Stimulated activated CD4-positive, alpha-beta T cell treated with anti-CD3 and anti-CD28 coated beads, Interleukin-4, amount 100 ng/mL, for 4 hours (primary cell): ENCODE measurements at regions not wholly inside any gene's neighbourhood (a gene's known extent, or its start where the extent isn't known, plus 50 kb on each side); places are given as distances from the start of the nearest gene placed in this dataset.
"Not testable (repeated sequence)": the region's sequence is repeated elsewhere in the genome, so short reads cannot be mapped to it uniquely, and the experiment has no call there.

Source experiments
- DNase-seq, 2 experiments: peaks; one replicate each; pipeline ENCODE4 v3.0.0-alpha.2; 2020

- DNase-seq, result no peak
Observed at GRCh38 chr2:40579247-40579646, 127.4 kb upstream of the SLC8A1 start.

- DNase-seq, result no peak
Observed at GRCh38 chr2:40584432-40584831, 132.5 kb upstream of the SLC8A1 start.

- DNase-seq, result no peak
Observed at GRCh38 chr2:40591774-40592173, 139.9 kb upstream of the SLC8A1 start.

- no peak for DNase-seq
Observed at GRCh38 chr2:40592218-40592617, 140.3 kb upstream of the SLC8A1 start.

- DNase-seq, result no peak
Observed at GRCh38 chr2:40606862-40607261, 155.0 kb upstream of the SLC8A1 start.

GRCh38 chr2:40611196-40611595 is 159.3 kb upstream of the SLC8A1 start:
- DNase-seq, result no peak

GRCh38 chr2:40625849-40626248 is 174.0 kb upstream of the SLC8A1 start:
- DNase-seq, result no peak

GRCh38 chr2:40628556-40628955 is 176.7 kb upstream of the SLC8A1 start:
- no peak for DNase-seq

- no peak for DNase-seq
Observed at GRCh38 chr2:40629768-40630434, 178.0 kb upstream of the SLC8A1 start.

GRCh38 chr2:40639320-40639719 is 187.4 kb upstream of the SLC8A1 start:
- no peak for DNase-seq

GRCh38 chr2:40642237-40642636 is 190.3 kb upstream of the SLC8A1 start:
- DNase-seq, result no peak

GRCh38 chr2:40642726-40643125 is 190.8 kb upstream of the SLC8A1 start:
- DNase-seq, result no peak

- no peak for DNase-seq
Observed at GRCh38 chr2:40646642-40647041, 194.8 kb upstream of the SLC8A1 start.

GRCh38 chr2:40652155-40652554 is 200.3 kb upstream of the SLC8A1 start:
- DNase-seq, result no peak

GRCh38 chr2:40653829-40654228 is 201.9 kb upstream of the SLC8A1 start:
- no peak for DNase-seq

- DNase-seq, result no peak
Observed at GRCh38 chr2:40654346-40654745, 202.5 kb upstream of the SLC8A1 start.

- no peak for DNase-seq
Observed at GRCh38 chr2:40658941-40659340, 207.1 kb upstream of the SLC8A1 start.

GRCh38 chr2:40665493-40666232 is 213.8 kb upstream of the SLC8A1 start:
- no peak for DNase-seq

GRCh38 chr2:40666398-40666797 is 214.5 kb upstream of the SLC8A1 start:
- DNase-seq, result no peak

GRCh38 chr2:40668425-40668824 is 216.5 kb upstream of the SLC8A1 start:
- no peak for DNase-seq

GRCh38 chr2:40676134-40676790 is 224.4 kb upstream of the SLC8A1 start:
- not testable (repeated sequence) for DNase-seq

GRCh38 chr2:40680547-40680946 is 228.7 kb upstream of the SLC8A1 start:
- no peak for DNase-seq

GRCh38 chr2:40690036-40690435 is 238.1 kb upstream of the SLC8A1 start:
- no peak for DNase-seq

GRCh38 chr2:40690525-40690924 is 238.6 kb upstream of the SLC8A1 start:
- no peak for DNase-seq
